Suprapubic skin (tissue), 4 donors: ENCODE measurements at regions not wholly inside any gene's neighbourhood (a gene's known extent, or its start where the extent isn't known, plus 50 kb on each side); places are given as distances from the start of the nearest gene placed in this dataset.

Experiments used
- DNase-seq, 2 donors: peaks; one replicate each; pipeline ENCODE4 v3.0.0-alpha.2; 2019; ENCODE audit warnings: low spot score in 2 of 2
- H3K27ac ChIP-seq: fragments of 200-600 bp; sonication (generic); one replicate; pipeline ENCODE4 v1.5.1; 2019
- H3K27me3 ChIP-seq: fragments of 200-600 bp; sonication (generic); one replicate; pipeline ENCODE4 v1.5.1; 2019
- H3K36me3 ChIP-seq: fragments of 200-600 bp; sonication (generic); one replicate; pipeline ENCODE4 v1.5.1; 2019
- H3K4me1 ChIP-seq: fragments of 200-600 bp; sonication (generic); one replicate; pipeline ENCODE4 v1.5.1; 2019
- H3K4me3 ChIP-seq: fragments of 200-600 bp; sonication (generic); one replicate; pipeline ENCODE4 v1.5.1; 2019; ENCODE audit warnings: mild to moderate bottlenecking
- H3K9me3 ChIP-seq: fragments of 200-600 bp; sonication (generic); one replicate; pipeline ENCODE4 v1.5.1; 2019
- CTCF ChIP-seq, 2 donors: fragments of 200-600 bp in 1 of 2; fragments of 450-650 bp in 1 of 2; sonication (generic) in 1 of 2; IDR thresholded peaks; one replicate each; pipeline ENCODE4 v1.5.1; 2016 to 2019; ENCODE audit warnings: antibody characterized with exemption in 2 of 2, mild to moderate bottlenecking in 1 of 2, moderate library complexity in 1 of 2
- EP300 ChIP-seq: sonication (generic); formaldehyde crosslinking; IDR thresholded peaks from one replicate; pipeline ENCODE4 v1.6.1; 2017; ENCODE audit warnings: antibody characterized with exemption
- POLR2A ChIP-seq, 2 donors: fragments of 450-650 bp; IDR thresholded peaks; one replicate each; pipeline ENCODE4 v1.6.1; 2017; ENCODE audit warnings: antibody characterized with exemption in 2 of 2, mild to moderate bottlenecking in 2 of 2, moderate library complexity in 2 of 2
- POLR2AphosphoS5 ChIP-seq, 3 donors: sonication (generic); formaldehyde crosslinking; IDR thresholded peaks; one replicate each; pipeline ENCODE4 v1.6.1; 2017; ENCODE audit warnings: antibody characterized with exemption in 3 of 3
- WGBS: methylation state at CpG from one replicate; pipeline ENCODE4 v1.1.5; 2018; 5-methylcytosine and 5-hydroxymethylcytosine counted together

- no peaks in the 10 kb centered on the region for H3K9me3 ChIP-seq
- no peaks in the 10 kb centered on the region for H3K36me3 ChIP-seq
- TF ChIP-seq CTCF (IDR thresholded peaks at IDR 0.05) (no peak), POLR2AphosphoS5 (IDR thresholded peaks at IDR 0.05) (no peak), POLR2A (IDR thresholded peaks at IDR 0.05) (no peak), EP300 (no peak)
- no peaks in the 10 kb centered on the region for H3K4me1 ChIP-seq
- no peak for DNase-seq
- 70% methylated on average over 4 of the region's 4 CpGs for WGBS
- H3K4me3 ChIP-seq: no peak overlapping the region
- no peak overlapping the region for H3K27ac ChIP-seq
- H3K27me3 ChIP-seq: no peaks in the 10 kb centered on the region
Observed at GRCh38 chr12:89139390-89139789, 212.9 kb downstream of the DUSP6 start.

DNA sequence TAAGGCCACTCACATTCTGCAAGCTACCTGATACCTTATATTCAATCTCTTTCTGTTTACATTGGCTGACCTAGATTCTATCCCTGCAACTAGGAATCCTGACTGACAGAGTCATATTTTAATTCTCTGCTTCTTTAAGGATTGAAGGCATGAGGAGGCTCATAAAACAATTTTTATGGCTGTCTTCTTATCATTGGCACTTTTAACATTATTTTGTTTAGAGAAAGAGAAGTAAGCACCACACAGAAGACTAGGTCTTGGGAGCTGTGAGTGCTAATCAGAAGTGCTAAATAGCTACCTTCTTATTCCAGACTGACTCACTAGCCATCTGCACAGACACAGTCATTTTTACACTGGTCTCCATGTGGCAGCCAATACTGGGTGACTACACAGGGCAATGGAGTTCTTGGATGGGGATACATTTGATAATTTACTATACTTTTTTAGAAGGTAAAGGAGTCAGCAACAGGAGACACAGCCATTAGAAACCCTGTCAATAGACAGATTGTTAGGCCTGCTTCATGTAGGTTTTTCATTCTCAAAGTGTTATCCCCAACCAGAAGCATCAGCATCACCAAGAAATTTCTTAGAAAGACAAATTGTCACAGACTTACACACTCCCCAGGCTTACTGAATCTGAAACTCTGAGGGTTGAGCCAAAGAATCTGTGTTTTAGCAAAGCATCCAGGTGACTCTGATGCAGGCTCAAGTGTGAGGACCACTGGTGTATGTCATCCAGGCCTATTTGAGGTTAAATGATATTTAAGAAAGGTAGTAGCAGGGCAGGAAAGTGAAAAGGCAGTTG lies 214.1 kb downstream of the DUSP6 start:
- Histone ChIP-seq H3K36me3 (no peaks in the 10 kb centered on the region), H3K4me1 (no peaks in the 10 kb centered on the region), H3K27ac (no peak overlapping the region), H3K27me3 (no peaks in the 10 kb centered on the region), H3K4me3 (no peak overlapping the region), H3K9me3 (no peaks in the 10 kb centered on the region)
- TF ChIP-seq CTCF (IDR thresholded peaks at IDR 0.05) (no peak), EP300 (no peak), POLR2AphosphoS5 (IDR thresholded peaks at IDR 0.05) (no peak), POLR2A (IDR thresholded peaks at IDR 0.05) (no peak)
- no peak for DNase-seq

GRCh38 chr12:89135976-89136634 lies 216.2 kb downstream of the DUSP6 start:
- Histone ChIP-seq H3K4me1 (no peaks in the 10 kb centered on the region), H3K27ac (no peak overlapping the region), H3K9me3 (no peaks in the 10 kb centered on the region), H3K4me3 (no peak overlapping the region), H3K36me3 (no peaks in the 10 kb centered on the region), H3K27me3 (no peaks in the 10 kb centered on the region)
- DNase-seq: no peak
- no peak for TF ChIP-seq POLR2AphosphoS5 (IDR thresholded peaks at IDR 0.05)
- no peak for TF ChIP-seq POLR2A (IDR thresholded peaks at IDR 0.05)

GRCh38 chr12:89134213-89134770 lies 218.0 kb downstream of the DUSP6 start:
- no peaks in the 10 kb centered on the region for H3K9me3 ChIP-seq
- no peak for DNase-seq
- H3K27me3 ChIP-seq: no peaks in the 10 kb centered on the region
- H3K4me1 ChIP-seq: no peaks in the 10 kb centered on the region
- H3K27ac ChIP-seq: no peak overlapping the region
- no peaks in the 10 kb centered on the region for H3K36me3 ChIP-seq
- no peak overlapping the region for H3K4me3 ChIP-seq
- TF ChIP-seq POLR2A (IDR thresholded peaks at IDR 0.05) (no peak), CTCF (IDR thresholded peaks at IDR 0.05) (no peak), EP300 (no peak), POLR2AphosphoS5 (IDR thresholded peaks at IDR 0.05) (no peak)
- 84% methylated on average over 3 of the region's 3 CpGs for WGBS

GRCh38 chr12:89129167-89129870 lies 223.0 kb downstream of the DUSP6 start:
- H3K27ac ChIP-seq: no peak overlapping the region
- H3K4me3 ChIP-seq: no peak overlapping the region
- no peak for DNase-seq
- TF ChIP-seq POLR2AphosphoS5 (IDR thresholded peaks at IDR 0.05): no peak
- TF ChIP-seq POLR2A (IDR thresholded peaks at IDR 0.05): no peak
- TF ChIP-seq EP300: no peak
- TF ChIP-seq CTCF (IDR thresholded peaks at IDR 0.05): no peak
- 63% methylated on average over 3 of the region's 3 CpGs for WGBS
- no peaks in the 10 kb centered on the region for H3K27me3 ChIP-seq
- no peaks in the 10 kb centered on the region for H3K4me1 ChIP-seq
- H3K36me3 ChIP-seq: no peaks in the 10 kb centered on the region
- H3K9me3 ChIP-seq: no peaks in the 10 kb centered on the region
